HG02981 (cell line): ENCODE measurements at regions not wholly inside any gene's neighbourhood (a gene's known extent, or its start where the extent isn't known, plus 50 kb on each side); places are given as distances from the start of the nearest gene placed in this dataset.
"Not testable (repeated sequence)": the region's sequence is repeated elsewhere in the genome, so short reads cannot be mapped to it uniquely, and the experiment has no call there.

Experiments used
- ATAC-seq: cut with Tn5 transposase; IDR thresholded peaks from one replicate; pipeline ENCODE4 v1.9.1; 2021; ENCODE audit warnings: mild to moderate bottlenecking, moderate library complexity; ENCODE audit not compliant: unreplicated experiment

GRCh38 chr3:177871267-177871666 is 665.0 kb upstream of the KCNMB2 start:
- not testable (repeated sequence) for ATAC-seq

GRCh38 chr3:177878192-177878591 is 658.0 kb upstream of the KCNMB2 start:
- ATAC-seq = no peak

- no peak for ATAC-seq
These were observed 657.3 kb upstream of the KCNMB2 start for GRCh38 chr3:177878957-177879356.

- no peak for ATAC-seq
These were observed 654.9 kb upstream of the KCNMB2 start for GRCh38 chr3:177881351-177881750.

- no peak for ATAC-seq
These were observed 654.0 kb upstream of the KCNMB2 start for GRCh38 chr3:177882124-177882648.

GRCh38 chr3:177883091-177883490 is 653.1 kb upstream of the KCNMB2 start:
- ATAC-seq = no peak

- no peak for ATAC-seq
These were observed 652.3 kb upstream of the KCNMB2 start for GRCh38 chr3:177883957-177884356.

- ATAC-seq = no peak
These were observed 651.2 kb upstream of the KCNMB2 start for GRCh38 chr3:177885063-177885462.

- ATAC-seq = no peak
These were observed 649.7 kb upstream of the KCNMB2 start for GRCh38 chr3:177886501-177886900.

- ATAC-seq = no peak
These were observed 648.8 kb upstream of the KCNMB2 start for GRCh38 chr3:177887475-177887874.

- ATAC-seq = no peak
These were observed 647.1 kb upstream of the KCNMB2 start for GRCh38 chr3:177889161-177889560.

- no peak for ATAC-seq
These were observed 646.4 kb upstream of the KCNMB2 start for GRCh38 chr3:177889652-177890358.

GRCh38 chr3:177890359-177890683 is 645.9 kb upstream of the KCNMB2 start:
- ATAC-seq = no peak

GRCh38 chr3:177891569-177891968 is 644.7 kb upstream of the KCNMB2 start:
- not testable (repeated sequence) for ATAC-seq

GRCh38 chr3:177893331-177893730 is 642.9 kb upstream of the KCNMB2 start:
- no peak for ATAC-seq

- no peak for ATAC-seq
These were observed 642.0 kb upstream of the KCNMB2 start for GRCh38 chr3:177894081-177894728.

GRCh38 chr3:177898185-177898584 is 638.1 kb upstream of the KCNMB2 start:
- no peak for ATAC-seq

- no peak for ATAC-seq
These were observed 636.8 kb upstream of the KCNMB2 start for GRCh38 chr3:177899275-177900067.

GRCh38 chr3:177902876-177903275 is 633.4 kb upstream of the KCNMB2 start:
- no peak for ATAC-seq

GRCh38 chr3:177904621-177905020 is 631.6 kb upstream of the KCNMB2 start:
- ATAC-seq = no peak
